ENCODE measurements at regions not wholly inside any gene's neighbourhood (a gene's known extent, or its start where the extent isn't known, plus 50 kb on each side); places are given as distances from the start of the nearest gene placed in this dataset.

DNA sequence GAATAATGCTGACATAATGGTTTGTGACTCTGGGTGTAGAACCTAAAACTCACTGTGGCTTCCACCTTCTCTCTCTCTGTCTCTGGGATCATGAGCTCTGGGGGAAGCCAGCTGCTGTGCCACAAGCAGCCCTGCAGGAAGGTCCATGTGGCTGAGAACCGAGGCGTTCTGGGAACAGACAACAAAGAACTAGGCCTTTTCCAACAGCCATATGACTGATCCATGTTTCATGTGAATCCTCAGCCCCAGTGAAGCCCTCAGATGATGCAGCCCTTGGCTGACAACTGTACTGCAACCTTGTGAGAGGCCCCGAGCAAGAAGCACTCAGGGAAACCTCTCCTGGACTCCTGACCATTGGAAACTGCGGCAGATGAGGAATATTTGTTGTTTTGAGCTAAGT lies 56.6 kb downstream of the HLA-G start:
- no peak for DNase-seq

DNA sequence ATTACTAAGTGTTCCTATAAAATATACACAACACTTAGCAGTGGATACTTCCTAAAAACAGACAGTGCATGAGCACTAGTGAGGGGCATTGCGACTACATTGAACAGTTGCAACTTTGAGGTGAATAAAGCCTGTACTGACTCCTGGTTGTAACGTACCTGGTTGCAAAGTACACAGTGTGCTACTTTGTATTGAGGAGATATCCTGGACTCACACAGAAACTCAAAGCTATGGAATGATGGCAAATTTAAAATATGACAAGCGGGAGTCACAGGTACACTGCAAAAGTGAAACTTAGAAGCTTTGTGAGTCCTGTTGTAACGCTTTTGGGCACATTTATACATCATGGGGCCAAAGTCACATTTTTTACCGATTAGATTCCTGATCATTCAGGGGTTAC lies 55.6 kb upstream of the HLA-A start:
- no peak for DNase-seq

DNA sequence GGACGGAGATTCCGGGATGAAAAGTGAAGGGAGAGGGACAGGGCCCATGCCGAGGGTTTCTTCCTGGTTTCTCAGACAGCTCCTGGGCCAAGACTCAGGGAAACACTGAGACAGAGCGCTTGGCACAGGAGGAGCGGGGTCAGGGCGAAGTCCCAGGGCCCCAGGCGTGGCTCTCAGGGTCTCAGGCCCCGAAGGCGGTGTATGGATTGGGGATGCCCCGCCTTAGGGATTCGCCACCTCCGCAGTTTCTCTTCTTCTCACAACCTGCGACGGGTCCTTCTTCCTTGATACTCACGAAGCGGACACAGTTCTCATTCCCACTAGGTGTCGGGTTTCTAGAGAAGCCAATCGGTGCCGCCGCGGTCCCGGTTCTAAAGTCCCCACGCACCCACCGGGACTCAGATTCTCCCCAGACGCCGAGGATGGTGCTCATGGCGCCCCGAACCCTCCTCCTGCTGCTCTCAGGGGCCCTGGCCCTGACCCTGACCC lies 55.0 kb upstream of the HLA-A start:
- DNase-seq = peak in 1 of 2 experiments; percentile 18

DNA sequence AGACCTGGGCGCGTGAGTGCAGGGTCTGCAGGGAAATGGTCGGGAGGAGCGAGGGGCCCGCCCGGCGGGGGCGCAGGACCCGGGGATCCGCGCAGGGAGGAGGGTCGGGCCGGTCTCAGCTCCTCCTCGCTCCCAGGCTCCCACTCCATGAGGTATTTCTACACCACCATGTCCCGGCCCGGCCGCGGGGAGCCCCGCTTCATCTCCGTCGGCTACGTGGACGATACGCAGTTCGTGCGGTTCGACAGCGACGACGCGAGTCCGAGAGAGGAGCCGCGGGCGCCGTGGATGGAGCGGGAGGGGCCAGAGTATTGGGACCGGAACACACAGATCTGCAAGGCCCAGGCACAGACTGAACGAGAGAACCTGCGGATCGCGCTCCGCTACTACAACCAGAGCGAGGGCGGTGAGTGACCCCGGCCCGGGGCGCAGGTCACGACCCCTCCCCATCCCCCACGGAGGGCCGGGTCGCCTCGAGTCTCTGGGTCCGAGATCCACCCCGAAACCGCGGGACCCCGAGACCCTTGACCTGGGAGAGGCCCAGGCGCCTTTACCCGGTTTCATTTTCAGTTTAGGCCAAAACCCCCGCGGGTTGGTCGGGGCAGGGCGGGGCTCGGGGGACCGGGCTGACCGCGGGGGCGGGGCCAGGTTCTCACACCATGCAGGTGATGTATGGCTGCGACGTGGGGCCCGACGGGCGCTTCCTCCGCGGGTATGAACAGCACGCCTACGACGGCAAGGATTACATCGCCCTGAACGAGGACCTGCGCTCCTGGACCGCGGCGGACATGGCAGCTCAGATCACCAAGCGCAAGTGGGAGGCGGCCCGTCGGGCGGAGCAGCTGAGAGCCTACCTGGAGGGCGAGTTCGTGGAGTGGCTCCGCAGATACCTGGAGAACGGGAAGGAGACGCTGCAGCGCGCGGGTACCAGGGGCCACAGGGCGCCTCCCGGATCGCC lies 54.2 kb upstream of the HLA-A start:
- peak in 1 of 2 experiments; percentile 9 for DNase-seq
